GM13976 (cell line): ENCODE measurements at regions not wholly inside any gene's neighbourhood (a gene's known extent, or its start where the extent isn't known, plus 50 kb on each side); places are given as distances from the start of the nearest gene placed in this dataset.

Experiments used
- DNase-seq: peaks from one replicate; pipeline ENCODE4 v3.0.0; 2012; ENCODE audit warnings: low spot score
- in situ Hi-C: fragments of 300-500 bp; cut with MboI; formaldehyde crosslinking; loops from one replicate; pipeline ENCODE4 v1.12.0; 2022; ENCODE audit warnings: low sequenced_read_pairs, mixed read lengths, inconsistent platforms; ENCODE audit not compliant: unreplicated experiment
- TF ChIP-seq, protein P1 (sequence below): IDR thresholded peaks from 2 replicates; pipeline ENCODE4 v1.5.1; 2012; ENCODE audit warnings: borderline replicate concordance, mild to moderate bottlenecking; ENCODE audit not compliant: insufficient read depth; ENCODE audit errors: extremely low read depth, missing control alignments, control extremely low read depth

DNA sequence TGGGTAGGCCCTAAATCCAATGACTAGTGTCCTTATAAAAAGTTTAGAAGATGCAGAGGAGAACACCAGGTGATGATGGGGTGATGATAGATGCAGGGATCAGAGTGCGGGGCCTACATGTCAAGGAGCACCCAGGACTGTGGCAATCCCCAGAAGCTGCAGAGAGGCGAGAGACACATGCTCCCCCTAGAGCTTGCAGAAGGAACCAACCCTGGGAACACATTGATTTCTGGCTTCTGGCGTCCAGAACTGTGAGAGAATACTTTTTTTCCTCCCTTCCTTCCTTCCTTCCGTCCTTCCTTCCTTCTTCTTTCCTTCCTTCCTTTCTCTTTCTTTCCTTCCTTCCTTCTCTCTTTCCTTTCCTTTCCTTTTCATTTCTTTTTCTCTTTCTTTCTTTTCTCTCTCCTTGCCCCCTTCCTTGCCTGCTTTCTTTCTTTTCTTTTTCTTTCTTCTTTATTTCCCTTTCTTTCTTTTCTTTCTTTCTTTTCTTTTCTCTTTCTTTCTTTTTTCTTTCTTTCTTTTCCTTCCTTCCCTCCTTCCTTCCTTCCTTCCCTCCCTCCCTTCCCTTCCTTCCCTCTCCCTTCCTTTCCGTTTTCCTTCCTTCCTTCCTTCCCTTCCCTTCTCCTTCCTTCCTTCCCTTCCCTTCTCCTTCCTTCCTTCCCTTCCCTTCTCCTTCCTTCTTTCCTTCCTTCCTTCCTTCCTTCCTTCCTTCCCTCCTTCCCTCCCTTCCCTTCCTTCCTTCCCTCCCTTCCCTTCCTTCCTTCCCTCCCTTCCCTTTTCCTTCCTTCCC is 134.3 kb downstream of the HAPSTR1 start:
- in situ Hi-C loops: no loop called here
- TF ChIP-seq, protein P1, sequence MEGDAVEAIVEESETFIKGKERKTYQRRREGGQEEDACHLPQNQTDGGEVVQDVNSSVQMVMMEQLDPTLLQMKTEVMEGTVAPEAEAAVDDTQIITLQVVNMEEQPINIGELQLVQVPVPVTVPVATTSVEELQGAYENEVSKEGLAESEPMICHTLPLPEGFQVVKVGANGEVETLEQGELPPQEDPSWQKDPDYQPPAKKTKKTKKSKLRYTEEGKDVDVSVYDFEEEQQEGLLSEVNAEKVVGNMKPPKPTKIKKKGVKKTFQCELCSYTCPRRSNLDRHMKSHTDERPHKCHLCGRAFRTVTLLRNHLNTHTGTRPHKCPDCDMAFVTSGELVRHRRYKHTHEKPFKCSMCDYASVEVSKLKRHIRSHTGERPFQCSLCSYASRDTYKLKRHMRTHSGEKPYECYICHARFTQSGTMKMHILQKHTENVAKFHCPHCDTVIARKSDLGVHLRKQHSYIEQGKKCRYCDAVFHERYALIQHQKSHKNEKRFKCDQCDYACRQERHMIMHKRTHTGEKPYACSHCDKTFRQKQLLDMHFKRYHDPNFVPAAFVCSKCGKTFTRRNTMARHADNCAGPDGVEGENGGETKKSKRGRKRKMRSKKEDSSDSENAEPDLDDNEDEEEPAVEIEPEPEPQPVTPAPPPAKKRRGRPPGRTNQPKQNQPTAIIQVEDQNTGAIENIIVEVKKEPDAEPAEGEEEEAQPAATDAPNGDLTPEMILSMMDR: no peak
- DNase-seq: no peak

DNA sequence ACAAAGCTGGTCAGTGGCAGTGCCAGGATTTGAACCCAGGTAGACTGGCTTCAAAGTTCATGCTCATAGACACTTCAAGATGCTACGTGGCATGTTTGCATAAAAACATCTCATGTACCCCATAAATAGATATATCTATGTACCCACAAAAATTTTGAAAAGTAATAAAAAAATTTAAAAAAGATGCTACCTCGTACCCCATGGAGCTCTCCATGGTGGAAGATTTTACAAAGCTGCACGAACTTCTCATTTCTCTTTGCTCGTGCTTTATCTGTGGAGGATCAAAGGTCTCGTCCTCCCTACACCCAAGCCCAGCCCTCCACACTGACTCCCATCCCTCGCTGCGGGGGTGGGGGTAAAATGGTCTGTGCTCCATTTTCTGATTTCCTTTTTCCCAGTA is 135.5 kb downstream of the HAPSTR1 start:
- in situ Hi-C loops: no loop called here
- TF ChIP-seq, protein P1: no peak
- no peak for DNase-seq

DNA sequence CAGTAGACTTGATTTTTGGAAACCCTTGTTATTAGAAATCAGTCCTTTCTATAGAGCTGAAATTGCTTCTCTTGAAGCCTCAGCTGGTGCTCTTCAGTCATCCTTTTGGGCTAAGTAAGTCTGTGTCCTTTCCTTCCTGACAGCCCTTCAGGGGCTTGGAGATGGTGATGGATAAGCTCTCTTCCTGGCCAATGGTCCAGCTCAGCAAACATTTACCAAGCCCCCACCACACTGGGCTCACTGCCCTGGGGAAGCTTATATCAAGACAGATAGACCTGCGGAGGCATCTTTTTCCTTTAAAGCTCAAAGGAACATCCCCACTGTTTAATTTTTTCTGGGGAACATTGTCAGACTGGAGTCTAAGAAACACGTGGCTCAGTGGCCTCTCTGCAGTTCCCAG is 139.6 kb downstream of the HAPSTR1 start:
- TF ChIP-seq, protein P1: no peak
- DNase-seq: no peak
- in situ Hi-C loops: no loop called here

DNA sequence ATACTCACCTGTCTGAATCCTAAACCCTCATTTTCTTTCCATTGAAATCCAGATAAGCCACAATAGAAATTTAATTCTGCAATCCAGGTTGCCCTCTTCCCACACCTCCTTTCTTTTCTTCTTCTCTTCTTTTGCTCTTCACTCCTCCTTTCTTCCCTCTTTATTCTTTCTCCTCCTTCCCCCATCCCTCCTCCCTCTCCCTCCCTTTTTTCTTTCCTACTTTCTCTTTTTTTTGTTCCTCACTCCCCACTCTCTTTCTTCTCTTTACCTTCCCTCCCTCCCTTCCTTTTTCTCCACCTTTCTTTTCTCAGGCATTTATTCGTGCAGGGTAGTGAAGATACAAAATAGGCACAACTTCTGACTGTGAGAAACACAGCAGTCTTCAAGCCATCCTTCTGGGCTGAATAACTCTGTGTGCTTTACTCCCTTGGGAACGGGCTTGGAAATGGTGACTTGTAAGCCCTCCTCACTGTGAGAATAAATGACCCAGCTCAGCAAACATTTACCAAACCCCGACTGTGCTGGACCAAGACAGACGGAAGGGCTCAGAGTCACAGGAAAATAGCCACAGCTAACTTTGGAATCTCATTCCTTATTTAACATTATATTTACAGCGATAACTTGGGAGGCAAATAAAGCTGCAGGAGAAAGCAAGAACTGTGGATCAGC is 140.8 kb downstream of the HAPSTR1 start:
- DNase-seq: no peak
- TF ChIP-seq, protein P1: no peak
- in situ Hi-C loops: no loop called here

DNA sequence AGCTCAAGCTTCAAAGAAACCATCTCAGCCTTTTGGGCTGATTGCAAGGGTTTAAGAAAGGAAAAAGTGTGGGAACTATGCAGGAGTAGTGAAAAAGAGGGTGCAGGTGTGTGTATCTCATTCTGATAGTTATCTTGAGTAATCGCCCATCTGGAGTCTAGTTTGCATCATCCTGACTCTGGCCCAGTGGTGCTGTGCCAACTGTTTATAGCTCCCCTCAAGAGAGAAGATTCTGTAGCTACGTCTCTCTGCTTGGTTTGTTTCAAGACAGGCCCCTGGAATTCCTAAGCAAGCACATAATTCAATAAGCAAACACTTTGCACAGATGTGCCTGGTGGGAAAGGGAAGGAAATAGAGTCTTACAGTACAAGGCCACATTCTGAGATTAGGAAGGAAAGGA is 144.4 kb downstream of the HAPSTR1 start:
- TF ChIP-seq, protein P1: no peak
- in situ Hi-C loops: no loop called here

GRCh38 chr16:9236319-9236718 is 144.9 kb downstream of the HAPSTR1 start:
- TF ChIP-seq, protein P1: no peak
- DNase-seq: no peak
- in situ Hi-C loops: no loop called here

More for the DNA sequence above, 144.4 kb downstream of the HAPSTR1 start:
- DNase-seq: no peak
